H9 (cell line): ENCODE measurements at regions not wholly inside any gene's neighbourhood (a gene's known extent, or its start where the extent isn't known, plus 50 kb on each side); places are given as distances from the start of the nearest gene placed in this dataset.
A peak's percentile ranks its signal among the peaks of the same experiment; 100 is the strongest.

Source experiments
- DNase-seq: peaks from one replicate; pipeline ENCODE4 v3.0.0-alpha.2; 2017
- H2AFZ ChIP-seq: one replicate; pipeline ENCODE4 v1.6.1; 2013; ENCODE audit warnings: mild to moderate bottlenecking, low read length, control low read depth, moderate library complexity
- H2AK5ac ChIP-seq: 2 replicates; pipeline ENCODE4 v1.6.1; 2013; ENCODE audit warnings: low read length, control low read depth, mixed read lengths; ENCODE audit not compliant: insufficient read length
- H2BK120ac ChIP-seq: one replicate; pipeline ENCODE4 v1.6.1; 2013; ENCODE audit warnings: low read depth, mild to moderate bottlenecking, low read length, control low read depth, inconsistent platforms; ENCODE audit not compliant: poor library complexity, severe bottlenecking
- H2BK12ac ChIP-seq: 2 replicates; pipeline ENCODE4 v1.6.1; 2013; ENCODE audit warnings: low read length, control low read depth, mixed read lengths, low read depth; ENCODE audit not compliant: insufficient read length
- H2BK15ac ChIP-seq: 2 replicates; pipeline ENCODE4 v1.6.1; 2013; ENCODE audit warnings: low read depth, low read length, control low read depth
- H2BK20ac ChIP-seq: one replicate; pipeline ENCODE4 v1.6.1; 2013; ENCODE audit warnings: low read depth, mild to moderate bottlenecking, low read length, control low read depth, inconsistent platforms; ENCODE audit not compliant: poor library complexity, severe bottlenecking
- H2BK5ac ChIP-seq: 2 replicates; pipeline ENCODE4 v1.6.1; 2013; ENCODE audit warnings: low read length, control low read depth, mixed read lengths; ENCODE audit not compliant: insufficient read length
- H3K14ac ChIP-seq: 2 replicates; pipeline ENCODE4 v1.6.1; 2013; ENCODE audit warnings: low read length, control low read depth; ENCODE audit not compliant: insufficient read depth
- H3K18ac ChIP-seq: 2 replicates; pipeline ENCODE4 v1.6.1; 2013; ENCODE audit warnings: low read depth, mild to moderate bottlenecking, mixed read lengths, low read length, control low read depth; ENCODE audit not compliant: insufficient read length
- H3K23ac ChIP-seq: 2 replicates; pipeline ENCODE4 v1.6.1; 2013; ENCODE audit warnings: low read length, control low read depth, mixed read lengths, low read depth; ENCODE audit not compliant: insufficient read length
- H3K23me2 ChIP-seq: 2 replicates; pipeline ENCODE4 v1.6.1; 2013; ENCODE audit warnings: low read depth, mild to moderate bottlenecking, mixed read lengths, low read length, control low read depth; ENCODE audit not compliant: insufficient read length, poor library complexity, severe bottlenecking
- H3K27ac ChIP-seq: 2 replicates; pipeline ENCODE4 v1.5.1; 2013; ENCODE audit warnings: low read length, control low read depth, mixed read lengths, low read depth; ENCODE audit not compliant: insufficient read length
- H3K27me3 ChIP-seq: 2 replicates; pipeline ENCODE4 v1.6.1; 2013; ENCODE audit warnings: low read length, control low read depth, inconsistent platforms; ENCODE audit not compliant: insufficient read depth
- H3K4ac ChIP-seq: 2 replicates; pipeline ENCODE4 v1.6.1; 2013; ENCODE audit warnings: low read depth, mild to moderate bottlenecking, control low read depth, inconsistent platforms, low read length, moderate library complexity
- H3K4me1 ChIP-seq: 2 replicates; pipeline ENCODE4 v1.6.1; 2013; ENCODE audit warnings: low read length, control low read depth, inconsistent platforms; ENCODE audit not compliant: insufficient read depth
- H3K4me2 ChIP-seq: 2 replicates; pipeline ENCODE4 v1.6.1; 2013; ENCODE audit warnings: low read length, control low read depth, mixed read lengths; ENCODE audit not compliant: insufficient read length, insufficient read depth
- H3K56ac ChIP-seq: 2 replicates; pipeline ENCODE4 v1.6.1; 2013; ENCODE audit warnings: low read depth, mild to moderate bottlenecking, mixed read lengths, low read length, control low read depth; ENCODE audit not compliant: insufficient read length
- H3K79me1 ChIP-seq: 2 replicates; pipeline ENCODE4 v1.6.1; 2013; ENCODE audit warnings: low read depth, mild to moderate bottlenecking, moderate library complexity, low read length, control low read depth, inconsistent platforms; ENCODE audit not compliant: insufficient read depth, poor library complexity, severe bottlenecking
- H3K79me2 ChIP-seq: 2 replicates; pipeline ENCODE4 v1.6.1; 2013; ENCODE audit warnings: low read length, control low read depth, inconsistent platforms; ENCODE audit not compliant: insufficient read depth
- H3K9ac ChIP-seq: 2 replicates; pipeline ENCODE4 v1.6.1; 2013; ENCODE audit warnings: low read length, control low read depth, mixed read lengths; ENCODE audit not compliant: insufficient read length; ENCODE audit errors: extremely low read depth
- H3K9me3 ChIP-seq: one replicate; pipeline ENCODE4 v1.6.1; 2013; ENCODE audit warnings: low read depth, low read length, inconsistent platforms; ENCODE audit not compliant: control insufficient read depth
- H3T11ph ChIP-seq: one replicate; pipeline ENCODE4 v1.6.1; 2013; ENCODE audit warnings: mild to moderate bottlenecking, low read length, control low read depth, inconsistent platforms
- H4K20me1 ChIP-seq: one replicate; pipeline ENCODE4 v1.6.1; 2013; ENCODE audit not compliant: control insufficient read depth, insufficient read length, insufficient read depth
- H4K5ac ChIP-seq: 2 replicates; pipeline ENCODE4 v1.6.1; 2013; ENCODE audit warnings: low read depth, mild to moderate bottlenecking, mixed read lengths, low read length, control low read depth; ENCODE audit not compliant: insufficient read length
- H4K8ac ChIP-seq: replicated peaks from 2 replicates; pipeline ENCODE4 v1.6.1; 2013; ENCODE audit warnings: low read length, control low read depth, mixed read lengths, low read depth; ENCODE audit not compliant: insufficient read length
- H4K91ac ChIP-seq: 2 replicates; pipeline ENCODE4 v1.6.1; 2013; ENCODE audit warnings: low read depth, mild to moderate bottlenecking, moderate library complexity, mixed read lengths, low read length, control low read depth; ENCODE audit not compliant: insufficient read length
- H3K27ac Mint-ChIP-seq, 3 experiments: 2 replicates in 2 of 3; 3 replicates in 1 of 3; pipeline ENCODE4 v1.8.0; 2020 to 2021; ENCODE audit warnings: mixed read lengths in 3 of 3, mild to moderate bottlenecking in 1 of 3, moderate library complexity in 1 of 3
- H3K27me3 Mint-ChIP-seq: 2 replicates; pipeline ENCODE4 v1.8.0; 2021; ENCODE audit warnings: low read depth, mild to moderate bottlenecking, moderate library complexity, mixed read lengths
- H3K36me3 Mint-ChIP-seq, 3 experiments: 2 replicates in 2 of 3; 3 replicates in 1 of 3; pipeline ENCODE4 v1.8.0; 2020 to 2021; ENCODE audit warnings: low read depth in 3 of 3, mixed read lengths in 3 of 3; ENCODE audit not compliant: insufficient read depth in 1 of 3
- H3K4me1 Mint-ChIP-seq, 2 experiments: 2 replicates each; pipeline ENCODE4 v1.8.0; 2020; ENCODE audit warnings: mixed read lengths in 2 of 2
- H3K4me3 Mint-ChIP-seq, 2 experiments: 2 replicates in 1 of 2; 3 replicates in 1 of 2; pipeline ENCODE4 v1.8.0; 2020 to 2021; ENCODE audit warnings: mild to moderate bottlenecking in 2 of 2, mixed read lengths in 2 of 2, moderate library complexity in 1 of 2
- H3K9me3 Mint-ChIP-seq, 2 experiments: 2 replicates in 1 of 2; 3 replicates in 1 of 2; pipeline ENCODE4 v1.8.0; 2020; ENCODE audit warnings: mild to moderate bottlenecking in 2 of 2, mixed read lengths in 2 of 2, moderate library complexity in 1 of 2
- CTCF ChIP-seq: fragments of 200-600 bp; sonication (generic); conservative IDR thresholded peaks from 3 replicates; pipeline ENCODE4 v1.8.0; 2021; ENCODE audit warnings: antibody characterized with exemption, mild to moderate bottlenecking
- WGBS: extraction: QIAGEN DNeasy Blood & Tissue Kit; methylation state at CpG from one replicate; pipeline ENCODE4 v1.1.7; 2013; ENCODE audit warnings: missing lambda C conversion rate, low lambda C conversion rate, mixed read lengths; ENCODE audit not compliant: insufficient read length; ENCODE audit errors: extremely low coverage; 5-methylcytosine and 5-hydroxymethylcytosine counted together

- H3K27me3 Mint-ChIP-seq, result no peaks in the 10 kb centered on the region
- no peak overlapping the region for H3T11ph ChIP-seq
- peak overlapping the region in 2 of 3 experiments; percentile 38 to 74; a peak in 3 of 7 replicates for H3K27ac Mint-ChIP-seq
- peaks cover 2 to 4% of the 10 kb centered on the region in 2 experiments; a peak in 2 of 5 replicates for H3K9me3 Mint-ChIP-seq
- H2AK5ac ChIP-seq, result no peak overlapping the region
- no peak overlapping the region for H3K4ac ChIP-seq
- H3K23me2 ChIP-seq, result no peaks in the 10 kb centered on the region
- H4K91ac ChIP-seq, result no peak overlapping the region
- no peak overlapping the region for H4K5ac ChIP-seq
- H3K14ac ChIP-seq, result no peak overlapping the region
- H3K56ac ChIP-seq, result no peak overlapping the region
- H3K9ac ChIP-seq, result no peak overlapping the region
- no peak for DNase-seq
- H2BK120ac ChIP-seq, result no peak overlapping the region
- no peak overlapping the region for H2BK12ac ChIP-seq
- no peaks in the 10 kb centered on the region for H4K20me1 ChIP-seq
- no peaks in the 10 kb centered on the region; the same call in 1 of the 2 replicates for H3K4me1 ChIP-seq
- H3K23ac ChIP-seq, result no peak overlapping the region
- H3K18ac ChIP-seq, result no peak overlapping the region
- no peak overlapping the region for H4K8ac ChIP-seq
- WGBS, result no CpG with 5 or more reads among the region's 5 CpGs
- no peak overlapping the region for H2BK5ac ChIP-seq
- no peaks in the 10 kb centered on the region for H3K79me1 ChIP-seq
- no peaks in the 10 kb centered on the region for H3K27me3 ChIP-seq
- no peak overlapping the region for H3K4me3 Mint-ChIP-seq
- no peak overlapping the region for H2AFZ ChIP-seq
- H2BK15ac ChIP-seq, result no peak overlapping the region
- H3K36me3 Mint-ChIP-seq, result no peaks in the 10 kb centered on the region; a peak in 1 of 7 replicates
- H2BK20ac ChIP-seq, result no peak overlapping the region
- H3K27ac ChIP-seq, result no peak overlapping the region
- peaks cover 11 to 15% of the 10 kb centered on the region in 2 experiments for H3K4me1 Mint-ChIP-seq
- no peak for TF ChIP-seq CTCF
- H3K9me3 ChIP-seq, result no peaks in the 10 kb centered on the region
- no peaks in the 10 kb centered on the region for H3K79me2 ChIP-seq
- no peak overlapping the region for H3K4me2 ChIP-seq
These were observed 573.9 kb downstream of the GATA3 start for GRCh38 chr10:8628351-8628750.
